COR-L47 (cell line): ENCODE measurements at regions not wholly inside any gene's neighbourhood (a gene's known extent, or its start where the extent isn't known, plus 50 kb on each side); places are given as distances from the start of the nearest gene placed in this dataset.

Experiments used
- DNase-seq: peaks from one replicate; lab custom pipeline; 2025; lab: John Stamatoyannopoulos, UW

DNA sequence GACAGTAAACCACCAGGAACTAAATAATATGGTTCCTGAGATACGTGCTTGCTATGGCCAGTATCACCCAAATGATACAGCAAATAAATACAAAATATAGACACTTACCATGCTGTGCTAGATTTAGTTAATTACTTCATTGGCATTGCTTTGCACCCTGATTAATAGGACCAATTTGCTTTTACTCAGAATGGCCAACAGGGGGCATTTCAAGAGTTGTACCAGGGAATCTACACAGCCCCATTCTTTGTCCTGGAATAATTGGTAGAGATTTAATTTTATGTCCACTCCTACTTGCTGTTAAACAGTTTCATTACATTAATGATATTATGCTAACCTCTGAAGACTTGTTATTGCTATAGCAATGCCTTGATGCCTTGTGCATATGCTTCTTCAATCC lies 280.8 kb downstream of the RERGL start:
- no peak for DNase-seq

DNA sequence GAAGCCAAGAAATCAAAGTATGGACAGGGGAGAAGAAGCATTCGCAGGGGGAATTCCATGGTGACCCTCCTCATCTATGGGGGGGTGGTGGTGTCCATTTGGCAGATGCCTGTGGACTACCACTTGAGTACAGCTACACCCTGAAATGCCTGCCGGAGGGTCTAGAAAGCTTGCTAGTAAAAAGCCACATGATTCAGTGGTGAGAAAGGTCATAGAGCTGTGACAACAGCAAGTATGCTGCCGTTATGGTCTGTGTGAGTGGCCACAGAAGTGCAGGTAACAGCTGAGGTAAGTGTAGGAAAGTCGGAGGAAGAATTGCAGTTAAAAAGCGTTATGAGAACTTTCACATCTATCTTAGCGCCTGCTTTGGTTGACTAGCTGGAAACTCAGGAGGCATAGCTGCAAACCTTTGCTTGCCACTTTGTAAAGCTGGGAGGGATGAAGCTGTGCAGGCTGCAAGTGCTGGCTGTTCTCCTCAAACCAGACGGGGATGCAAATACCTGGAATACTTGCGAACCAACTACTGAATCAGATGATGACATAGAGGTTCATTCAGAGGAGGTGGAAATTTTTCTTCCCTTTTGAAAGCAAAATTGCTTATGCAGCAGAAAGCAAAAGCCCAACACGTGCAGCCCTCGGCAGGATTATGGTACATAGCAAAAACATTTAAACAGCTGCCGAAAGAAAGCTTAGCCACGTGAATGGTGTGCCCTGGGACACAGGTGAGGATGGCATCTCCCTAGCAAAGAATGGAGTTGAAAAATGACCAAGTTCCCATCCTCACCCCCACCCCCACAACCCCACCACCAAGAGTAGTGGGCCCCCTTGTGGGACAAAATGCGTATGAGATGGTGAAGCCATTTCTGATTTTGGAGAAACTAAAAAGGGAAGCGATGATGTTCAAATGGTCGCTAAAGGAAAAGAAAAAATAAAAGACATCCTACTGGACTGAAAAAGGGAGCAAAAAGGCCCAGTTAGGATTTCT lies 287.0 kb downstream of the RERGL start:
- no peak for DNase-seq

DNA sequence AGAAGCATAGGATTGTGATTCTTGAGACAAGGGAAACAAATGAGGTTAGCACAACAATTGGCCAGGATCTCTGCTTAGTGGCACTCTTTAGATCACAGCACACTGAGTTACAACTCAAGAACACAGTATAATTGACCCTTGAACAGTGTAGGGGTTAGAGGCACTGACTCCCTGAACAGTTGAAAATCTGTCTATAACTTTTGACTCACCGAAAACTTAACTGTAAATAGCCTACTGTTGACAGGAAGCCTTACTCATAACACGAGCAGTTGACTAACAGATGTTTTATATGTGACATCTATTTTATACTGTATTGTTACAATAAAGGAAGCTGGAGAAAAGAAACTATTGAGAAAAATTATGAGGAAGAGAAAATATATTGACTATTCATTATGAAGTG lies 296.1 kb downstream of the RERGL start:
- no peak for DNase-seq

DNA sequence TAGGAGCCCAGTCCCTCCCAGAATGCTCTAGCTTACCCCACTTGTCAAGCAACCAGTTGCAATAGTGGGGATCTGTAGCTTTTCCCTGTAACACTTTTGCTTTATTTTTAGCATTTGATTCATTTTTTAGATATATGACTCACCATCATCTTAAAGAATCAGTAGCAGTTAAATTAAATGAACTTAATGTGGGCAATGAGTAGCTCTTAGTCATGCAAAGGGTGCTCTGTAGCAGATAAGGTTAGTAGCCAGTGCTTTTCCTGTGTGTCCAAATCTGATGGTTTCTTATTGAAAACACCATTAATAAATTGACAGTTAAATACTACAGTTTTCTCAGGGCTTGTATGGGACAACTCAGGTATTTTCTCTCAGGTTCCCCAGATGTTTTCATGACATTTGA lies 311.8 kb downstream of the RERGL start:
- no peak for DNase-seq

DNA sequence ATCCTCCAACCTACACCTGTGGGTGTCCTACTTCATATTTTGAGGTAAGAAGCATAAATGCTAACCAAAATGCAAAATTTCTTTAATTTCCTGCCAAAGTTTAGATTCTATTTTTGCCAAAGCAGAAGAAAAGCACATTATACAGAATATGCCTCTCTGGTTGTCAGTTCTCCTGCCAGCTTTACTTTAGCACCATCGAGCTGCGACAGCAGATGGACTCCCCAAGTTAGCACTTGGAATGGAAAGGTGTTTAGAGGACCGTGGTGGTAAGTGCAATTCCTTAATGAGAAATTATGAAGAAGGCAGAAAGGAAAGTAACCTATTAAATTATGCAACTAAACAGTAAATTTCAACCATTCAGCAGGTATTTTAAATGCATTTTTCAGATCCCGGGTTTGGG lies 326.6 kb downstream of the RERGL start:
- no peak for DNase-seq

DNA sequence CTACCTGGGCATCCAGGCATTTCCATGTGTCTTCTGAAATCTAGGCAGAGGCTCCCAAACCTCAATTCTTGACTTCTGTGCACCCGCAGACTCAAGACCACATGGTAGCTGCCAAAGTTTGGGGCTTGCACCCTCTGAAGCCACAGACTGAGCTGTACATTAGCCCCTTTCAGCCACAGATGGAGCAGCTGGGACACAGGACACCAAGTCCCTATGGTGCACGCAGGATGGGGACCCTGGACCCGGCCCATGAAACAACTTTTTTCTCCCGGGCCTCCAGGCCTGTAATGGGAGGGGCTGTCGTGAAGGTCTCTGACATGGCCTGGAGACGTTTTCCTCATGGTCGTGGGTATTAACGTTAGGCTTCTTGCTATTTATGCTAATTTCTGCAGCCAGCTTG lies 330.0 kb downstream of the RERGL start:
- no peak for DNase-seq
